GM10248 (cell line): ENCODE measurements at regions not wholly inside any gene's neighbourhood (a gene's known extent, or its start where the extent isn't known, plus 50 kb on each side); places are given as distances from the start of the nearest gene placed in this dataset.
"Not testable (repeated sequence)": the region's sequence is repeated elsewhere in the genome, so short reads cannot be mapped to it uniquely, and the experiment has no call there.

ENCODE experiments used
- CTCF ChIA-PET: fragments of 300-600 bp; sonication (Branson Sonifier 250); formaldehyde crosslinking; extraction: SDS; loops from one replicate; lab custom pipeline; 2021; ENCODE audit warnings: antibody characterized with exemption; lab: Yijun Ruan, JAX
- POLR2A ChIA-PET: fragments of 350-650 bp; sonication (Branson Sonifier 250); formaldehyde crosslinking; extraction: SDS; loops from one replicate; lab custom pipeline; 2020; ENCODE audit warnings: antibody characterized with exemption; lab: Yijun Ruan, JAX
- DNase-seq: peaks from one replicate; pipeline ENCODE4 v3.0.0; 2012; ENCODE audit errors: extremely low spot score
- TF ChIP-seq, protein P1 (sequence below): IDR thresholded peaks from 2 replicates; pipeline ENCODE4 v1.5.1; 2012; ENCODE audit warnings: mild to moderate bottlenecking, low read depth; ENCODE audit errors: extremely low read depth, missing control alignments, control extremely low read depth

DNA sequence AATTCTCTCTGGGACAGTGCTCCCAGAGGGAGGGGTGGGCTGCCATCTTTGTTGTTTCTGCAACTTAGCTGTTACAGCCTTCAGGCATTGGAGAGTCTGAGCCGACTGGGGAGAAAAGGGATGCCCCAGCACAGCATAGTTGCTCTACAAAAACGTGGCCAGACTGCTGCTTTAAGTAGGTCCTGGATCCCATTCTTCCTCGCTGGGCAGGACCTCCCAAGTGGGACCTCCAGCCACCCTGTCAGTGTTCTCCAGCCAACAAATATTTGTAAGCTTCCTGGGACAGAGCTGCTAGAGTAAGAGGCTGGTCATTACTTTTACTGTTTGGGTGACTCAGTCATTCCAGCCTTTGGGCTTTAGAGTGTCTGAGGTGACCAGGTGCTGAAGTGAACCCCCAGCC, 292.7 kb upstream of the NREP start:
- TF ChIP-seq, protein P1, sequence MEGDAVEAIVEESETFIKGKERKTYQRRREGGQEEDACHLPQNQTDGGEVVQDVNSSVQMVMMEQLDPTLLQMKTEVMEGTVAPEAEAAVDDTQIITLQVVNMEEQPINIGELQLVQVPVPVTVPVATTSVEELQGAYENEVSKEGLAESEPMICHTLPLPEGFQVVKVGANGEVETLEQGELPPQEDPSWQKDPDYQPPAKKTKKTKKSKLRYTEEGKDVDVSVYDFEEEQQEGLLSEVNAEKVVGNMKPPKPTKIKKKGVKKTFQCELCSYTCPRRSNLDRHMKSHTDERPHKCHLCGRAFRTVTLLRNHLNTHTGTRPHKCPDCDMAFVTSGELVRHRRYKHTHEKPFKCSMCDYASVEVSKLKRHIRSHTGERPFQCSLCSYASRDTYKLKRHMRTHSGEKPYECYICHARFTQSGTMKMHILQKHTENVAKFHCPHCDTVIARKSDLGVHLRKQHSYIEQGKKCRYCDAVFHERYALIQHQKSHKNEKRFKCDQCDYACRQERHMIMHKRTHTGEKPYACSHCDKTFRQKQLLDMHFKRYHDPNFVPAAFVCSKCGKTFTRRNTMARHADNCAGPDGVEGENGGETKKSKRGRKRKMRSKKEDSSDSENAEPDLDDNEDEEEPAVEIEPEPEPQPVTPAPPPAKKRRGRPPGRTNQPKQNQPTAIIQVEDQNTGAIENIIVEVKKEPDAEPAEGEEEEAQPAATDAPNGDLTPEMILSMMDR: no peak
- ChIA-PET CTCF (interaction anchor here (0.9 to 1.0 kb wide), 2 partner anchors 13 to 27 kb away, joined by 3 to 4 read pairs; no protein-coding TSS in a partner anchor), POLR2A (no interaction called here)
- DNase-seq: no peak

DNA sequence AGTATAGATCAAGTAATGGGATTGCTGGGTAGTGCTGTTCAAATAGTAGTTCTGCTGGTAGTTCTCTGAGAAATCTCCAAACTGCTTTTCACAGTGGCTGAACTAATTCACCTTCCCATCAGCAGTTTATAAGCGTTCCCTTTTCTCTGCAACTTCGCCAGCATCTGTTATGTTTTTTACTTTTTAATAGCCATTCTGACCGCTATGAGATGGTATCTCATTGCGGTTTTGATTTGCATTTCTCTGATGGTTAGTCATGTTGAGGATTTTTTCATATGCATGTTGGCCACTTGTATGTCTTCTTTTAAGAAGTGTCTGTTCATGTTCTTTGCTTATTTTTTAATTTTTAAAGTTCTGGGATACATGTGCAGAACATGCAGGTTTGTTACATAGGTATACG, 279.2 kb upstream of the NREP start:
- ChIA-PET POLR2A (no interaction called here), CTCF (no interaction called here)
- TF ChIP-seq, protein P1: no peak
- no peak for DNase-seq

DNA sequence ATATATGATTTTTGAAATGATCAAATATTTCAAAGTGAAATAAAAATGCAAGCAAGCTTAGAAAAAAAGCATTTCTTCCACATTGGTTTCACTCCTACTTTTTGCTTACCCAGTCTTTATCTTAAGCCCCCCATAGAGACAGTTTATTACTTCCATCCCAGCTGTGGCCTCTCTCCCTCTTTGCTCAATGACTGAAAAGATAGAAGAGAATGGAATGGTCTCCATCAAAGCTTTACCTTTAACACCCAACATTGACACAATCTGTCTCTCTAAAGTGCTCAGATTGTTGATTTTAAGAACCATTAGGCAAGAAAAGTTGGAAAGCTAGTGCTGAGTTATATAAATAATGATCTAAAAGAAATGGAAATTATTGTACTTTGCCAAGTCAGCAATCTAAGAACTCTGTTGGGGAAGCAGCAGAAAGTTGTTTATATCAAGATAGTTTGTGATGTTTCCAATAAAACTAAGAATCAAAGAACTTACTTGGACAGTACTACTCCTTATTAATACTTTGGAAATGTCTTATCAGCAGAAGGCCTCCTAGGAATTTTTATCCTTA, 277.5 kb upstream of the NREP start:
- POLR2A ChIA-PET: no interaction called here
- TF ChIP-seq, protein P1: no peak
- no peak for DNase-seq
- CTCF ChIA-PET: interaction anchor here (1.1 kb wide), 1 partner anchor 11 kb away, joined by 3 read pairs; no protein-coding TSS in a partner anchor

DNA sequence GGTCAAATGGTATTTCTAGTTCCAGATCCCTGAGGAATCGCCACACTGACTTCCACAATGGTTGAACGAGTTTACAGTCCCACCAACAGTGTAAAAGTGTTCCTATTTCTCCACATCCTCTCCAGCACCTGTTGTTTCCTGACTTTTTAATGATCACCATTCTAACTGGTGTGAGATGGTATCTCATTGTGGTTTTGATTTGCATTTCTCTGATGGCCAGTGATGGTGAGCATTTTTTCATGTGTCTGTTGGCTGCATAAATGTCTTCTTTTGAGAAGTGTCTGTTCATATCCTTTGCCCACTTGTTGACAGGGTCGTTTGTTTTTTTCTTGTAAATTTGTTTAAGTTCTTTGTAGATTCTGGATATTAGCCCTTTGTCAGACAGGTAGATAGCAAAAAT, 269.9 kb upstream of the NREP start:
- DNase-seq, CTCF ChIA-PET, POLR2A ChIA-PET: not testable (repeated sequence)

DNA sequence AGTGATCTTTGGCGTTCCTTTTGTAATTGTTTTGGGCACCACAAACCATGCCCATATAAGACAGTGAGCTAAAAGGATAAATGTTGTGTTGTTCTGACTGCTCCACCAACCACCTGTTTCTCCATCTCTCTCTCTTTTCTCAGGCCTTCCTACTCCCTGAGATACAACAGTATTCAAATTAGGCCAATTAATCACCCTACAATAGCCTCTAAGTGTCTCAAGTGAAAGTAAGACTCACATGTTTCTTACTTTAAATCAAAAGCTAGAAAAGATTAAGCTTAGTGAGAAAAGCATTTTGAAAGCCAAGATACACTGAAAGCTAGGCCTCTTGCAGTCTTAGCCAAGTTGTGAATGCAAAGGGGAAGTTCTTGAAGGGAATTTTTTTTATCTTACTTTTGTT, 268.8 kb upstream of the NREP start:
- DNase-seq: no peak
- TF ChIP-seq, protein P1: no peak
- ChIA-PET CTCF (interaction anchor here (1.3 kb wide), 1 partner anchor 65 kb away, joined by 4 read pairs; no protein-coding TSS in a partner anchor), POLR2A (no interaction called here)

DNA sequence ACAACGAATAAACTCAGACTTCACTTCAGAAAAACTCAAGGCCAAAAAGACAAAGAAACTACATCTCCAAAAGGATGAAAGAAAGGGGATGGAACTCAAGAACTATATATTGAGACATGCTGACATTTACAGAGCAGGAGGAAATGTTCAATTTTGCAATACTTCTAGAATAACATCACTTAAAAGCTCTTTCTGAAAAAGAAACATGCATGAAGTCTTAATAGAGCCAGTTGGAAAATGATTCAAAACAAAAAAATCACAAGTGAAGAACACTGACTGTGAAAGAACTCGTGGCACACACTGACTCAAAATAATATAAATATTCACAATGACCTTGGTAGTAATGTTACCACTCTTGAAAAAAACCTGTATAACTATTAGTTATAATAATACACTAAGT, 267.8 kb upstream of the NREP start:
- CTCF ChIA-PET: interaction anchor here (1.1 to 1.3 kb wide), 2 partner anchors 9 to 10 kb away, joined by 3 read pairs; no protein-coding TSS in a partner anchor
- POLR2A ChIA-PET: no interaction called here
- no peak for DNase-seq
- TF ChIP-seq, protein P1: no peak

DNA sequence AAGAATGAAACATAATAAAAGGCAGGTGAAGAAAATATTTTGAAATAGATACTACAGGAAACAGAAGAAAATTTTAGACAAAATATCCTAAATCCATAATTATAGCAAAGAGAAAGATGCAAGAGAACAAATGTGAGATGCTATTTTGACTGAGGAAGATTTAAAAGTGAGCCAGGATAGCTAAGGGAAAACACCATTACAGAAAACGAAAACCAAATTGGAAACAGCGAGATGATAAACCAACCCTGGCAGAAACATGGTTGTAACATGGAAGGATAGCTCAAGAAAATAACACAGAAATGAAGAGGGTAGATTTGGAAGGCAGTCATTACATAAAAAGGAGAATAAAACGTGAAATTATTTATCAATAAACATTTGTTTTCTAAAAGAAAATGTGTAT, 267.2 kb upstream of the NREP start:
- ChIA-PET POLR2A (no interaction called here), CTCF (interaction anchor here (0.7 to 1.3 kb wide), 4 partner anchors 9 to 756 kb away, joined by 3 read pairs; no protein-coding TSS in a partner anchor)
- no peak for DNase-seq
- TF ChIP-seq, protein P1: no peak
